CD14-positive monocyte (primary cell): ENCODE measurements at regions not wholly inside any gene's neighbourhood (a gene's known extent, or its start where the extent isn't known, plus 50 kb on each side); places are given as distances from the start of the nearest gene placed in this dataset.
"Not testable (repeated sequence)": the region's sequence is repeated elsewhere in the genome, so short reads cannot be mapped to it uniquely, and the experiment has no call there.

Experiments
- DNase-seq, 3 donors: peaks; one replicate each; pipeline ENCODE4 v3.0.0-alpha.2; 2011 to 2022
- H2AFZ ChIP-seq: 2 replicates; pipeline ENCODE4 v1.6.0; 2012; ENCODE audit warnings: mild to moderate bottlenecking, low read depth, low read length, inconsistent platforms; ENCODE audit not compliant: insufficient read depth, poor library complexity, severe bottlenecking
- H3K27ac ChIP-seq, 2 donors: 1 replicate in 1 of 2; 2 replicates in 1 of 2; pipeline ENCODE4 v1.5.1; 2012 to 2013; ENCODE audit warnings: low read length in 2 of 2, control low read depth in 1 of 2, inconsistent platforms in 1 of 2, low read depth in 1 of 2, mild to moderate bottlenecking in 1 of 2
- H3K27me3 ChIP-seq, 2 donors: one replicate each; pipeline versions ENCODE4 v1.6.0 to v1.6.1; 2011 to 2013; ENCODE audit warnings: low read length in 2 of 2; ENCODE audit not compliant: control insufficient read depth in 2 of 2, insufficient read depth in 2 of 2
- H3K36me3 ChIP-seq, 2 donors: replicated peaks in 1 of 2; 1 replicate in 1 of 2; 2 replicates in 1 of 2; pipeline versions ENCODE4 v1.5.1 to v1.6.1; 2012 to 2013; ENCODE audit warnings: low read length in 2 of 2, control low read depth in 1 of 2, inconsistent platforms in 1 of 2, mild to moderate bottlenecking in 1 of 2; ENCODE audit not compliant: insufficient read depth in 2 of 2, control insufficient read depth in 1 of 2
- H3K4me1 ChIP-seq, 2 donors: 1 replicate in 1 of 2; 2 replicates in 1 of 2; pipeline versions ENCODE4 v1.5.1 to v1.6.1; 2012 to 2013; ENCODE audit warnings: low read length in 2 of 2, control low read depth in 1 of 2, inconsistent platforms in 1 of 2, mild to moderate bottlenecking in 1 of 2, moderate library complexity in 1 of 2; ENCODE audit not compliant: insufficient read depth in 2 of 2, control insufficient read depth in 1 of 2
- H3K4me2 ChIP-seq: replicated peaks from 2 replicates; pipeline ENCODE3; 2012; ENCODE audit warnings: low read length, moderate library complexity, mild to moderate bottlenecking; ENCODE audit not compliant: poor library complexity, severe bottlenecking; ENCODE audit errors: extremely low read depth
- H3K4me3 ChIP-seq, 3 experiments: fragments of 200-600 bp in 1 of 3; sonication (generic) in 1 of 3; replicated peaks in 1 of 3; 1 replicate in 2 of 3; 2 replicates in 1 of 3; pipeline ENCODE4 v1.5.1; 2011 to 2013; ENCODE audit warnings: low read length in 3 of 3, mild to moderate bottlenecking in 3 of 3, control low read depth in 2 of 3, low read depth in 2 of 3, inconsistent platforms in 1 of 3, moderate library complexity in 1 of 3
- H3K79me2 ChIP-seq: 2 replicates; pipeline ENCODE4 v1.6.0; 2012; ENCODE audit warnings: mild to moderate bottlenecking, control low read depth, inconsistent platforms, low read length, moderate library complexity; ENCODE audit not compliant: insufficient read depth
- H3K9ac ChIP-seq: 2 replicates; pipeline ENCODE4 v1.6.0; 2017; ENCODE audit warnings: low read length, mild to moderate bottlenecking; ENCODE audit not compliant: insufficient read depth, poor library complexity, severe bottlenecking
- H3K9me3 ChIP-seq, 2 donors: replicated peaks in 1 of 2; 1 replicate in 1 of 2; 2 replicates in 1 of 2; pipeline versions ENCODE4 v1.5.1 to v1.6.1; 2012 to 2013; ENCODE audit warnings: low read length in 2 of 2, control low read depth in 1 of 2; ENCODE audit not compliant: control insufficient read depth in 1 of 2, insufficient read depth in 1 of 2
- H4K20me1 ChIP-seq: 2 replicates; pipeline ENCODE4 v1.6.0; 2012; ENCODE audit warnings: mild to moderate bottlenecking, low read length, control low read depth, moderate library complexity; ENCODE audit not compliant: insufficient read depth
- H3K27ac Mint-ChIP-seq, 7 donors: one replicate each; pipeline ENCODE4 v1.8.0; 2020; ENCODE audit warnings: mild to moderate bottlenecking in 7 of 7, mixed read lengths in 7 of 7, moderate library complexity in 6 of 7, inconsistent platforms in 2 of 7
- H3K27me3 Mint-ChIP-seq, 3 donors: one replicate each; pipeline ENCODE4 v1.8.0; 2021 to 2022; ENCODE audit warnings: low read depth in 3 of 3, mild to moderate bottlenecking in 3 of 3, mixed read lengths in 3 of 3, moderate library complexity in 3 of 3, inconsistent platforms in 1 of 3
- H3K36me3 Mint-ChIP-seq, 2 donors: one replicate each; pipeline ENCODE4 v1.8.0; 2020; ENCODE audit warnings: mixed read lengths in 2 of 2, inconsistent platforms in 1 of 2, mild to moderate bottlenecking in 1 of 2
- H3K4me1 Mint-ChIP-seq: one replicate; pipeline ENCODE4 v1.8.0; 2020; ENCODE audit warnings: mild to moderate bottlenecking, mixed read lengths
- H3K4me3 Mint-ChIP-seq, 2 donors: one replicate each; pipeline ENCODE4 v1.8.0; 2020; ENCODE audit warnings: mild to moderate bottlenecking in 2 of 2, mixed read lengths in 2 of 2, moderate library complexity in 1 of 2
- H3K9me3 Mint-ChIP-seq, 7 donors: one replicate each; pipeline ENCODE4 v1.8.0; 2020 to 2022; ENCODE audit warnings: mixed read lengths in 7 of 7, mild to moderate bottlenecking in 6 of 7, moderate library complexity in 6 of 7, inconsistent platforms in 2 of 7
- WGBS: methylation state at CpG from one replicate; pipeline ENCODE4 v1.1.5; 2013; ENCODE audit warnings: missing lambda C conversion rate; ENCODE audit not compliant: insufficient coverage; 5-methylcytosine and 5-hydroxymethylcytosine counted together
- intact Hi-C, 2 donors: fragments of 100-400 bp; cut with micrococcal nuclease; formaldehyde crosslinking; loops; one replicate each; pipeline versions ENCODE4 v1.15.0 to v1.15.1; 2023

DNA sequence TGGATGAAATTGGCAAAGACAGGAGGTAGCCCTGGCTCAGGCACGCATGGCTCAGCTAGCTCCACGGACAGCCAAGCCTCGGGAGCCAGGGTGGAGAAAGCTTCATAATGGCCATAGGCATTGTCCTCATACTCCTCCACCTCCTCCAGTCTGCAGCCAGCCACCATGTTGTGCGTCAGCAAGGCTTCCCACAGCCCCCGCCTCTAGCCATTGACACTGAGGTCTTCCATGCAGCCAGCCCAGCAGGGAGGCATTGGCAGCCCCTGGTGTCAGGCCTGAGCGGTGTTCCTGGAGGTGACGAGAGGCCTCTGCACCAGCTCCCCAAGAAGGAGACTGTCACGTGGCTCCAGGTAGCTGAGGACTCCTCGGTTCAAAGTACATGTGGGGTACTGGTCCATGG, 117.0 kb upstream of the ZSCAN2 start:
- H3K9me3 Mint-ChIP-seq, H3K4me1 Mint-ChIP-seq, H3K79me2 ChIP-seq, H3K36me3 ChIP-seq, H3K4me3 Mint-ChIP-seq, DNase-seq, H3K36me3 Mint-ChIP-seq, H3K27ac ChIP-seq, H3K27ac Mint-ChIP-seq, H3K27me3 ChIP-seq, H3K27me3 Mint-ChIP-seq, H3K4me2 ChIP-seq, H3K9ac ChIP-seq, intact Hi-C loops, H4K20me1 ChIP-seq, H3K4me1 ChIP-seq, H2AFZ ChIP-seq, H3K9me3 ChIP-seq, H3K4me3 ChIP-seq: not testable (repeated sequence)
- WGBS, result 100% methylated on average over 2 of the region's 9 CpGs

DNA sequence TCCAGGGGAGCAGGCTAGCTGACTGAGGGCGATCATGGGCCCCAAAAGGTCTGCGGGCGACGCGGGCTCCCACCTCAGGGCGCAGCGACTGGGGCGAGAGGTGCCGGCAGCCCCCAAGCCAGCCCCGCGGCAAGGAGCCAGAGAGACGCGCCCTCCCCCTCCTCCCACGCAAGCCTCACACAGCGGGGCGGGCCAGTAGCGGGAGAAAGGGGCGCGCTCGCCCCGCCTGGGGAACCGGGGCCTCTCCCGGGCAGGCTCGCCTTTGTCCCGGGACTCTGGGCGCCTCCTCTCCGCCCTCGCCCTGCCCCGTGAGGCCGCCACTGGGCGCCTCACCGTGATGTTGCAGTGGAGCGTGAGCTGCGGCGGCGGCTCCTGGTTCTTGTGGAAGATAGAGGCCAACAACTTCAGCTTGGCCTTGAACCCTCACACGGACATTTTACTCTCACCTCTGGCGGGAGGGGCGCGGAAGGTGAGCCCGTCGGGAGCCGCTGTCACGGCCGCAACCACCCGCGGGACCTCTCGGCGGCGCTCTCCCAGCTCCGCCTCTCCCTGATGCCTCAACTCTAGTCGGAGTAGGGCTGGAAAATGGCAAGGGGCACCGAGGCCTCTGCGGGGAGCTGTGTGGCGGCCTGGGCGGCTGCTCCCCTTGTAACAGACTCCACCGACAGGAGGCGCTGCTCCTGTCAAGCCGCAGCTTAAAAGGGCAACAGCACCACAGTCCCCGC, 100.5 kb upstream of the ZSCAN2 start:
- no CpG with 5 or more reads among the region's 60 CpGs for WGBS
- H3K27me3 ChIP-seq, H3K79me2 ChIP-seq, H3K4me2 ChIP-seq, H3K36me3 ChIP-seq, H3K9me3 Mint-ChIP-seq, H4K20me1 ChIP-seq, H3K4me1 Mint-ChIP-seq, H3K4me1 ChIP-seq, H3K9me3 ChIP-seq, H3K27ac ChIP-seq, H3K27me3 Mint-ChIP-seq, intact Hi-C loops, H3K4me3 Mint-ChIP-seq, H3K27ac Mint-ChIP-seq, H3K4me3 ChIP-seq, H3K36me3 Mint-ChIP-seq, H3K9ac ChIP-seq, H2AFZ ChIP-seq, DNase-seq: not testable (repeated sequence)

DNA sequence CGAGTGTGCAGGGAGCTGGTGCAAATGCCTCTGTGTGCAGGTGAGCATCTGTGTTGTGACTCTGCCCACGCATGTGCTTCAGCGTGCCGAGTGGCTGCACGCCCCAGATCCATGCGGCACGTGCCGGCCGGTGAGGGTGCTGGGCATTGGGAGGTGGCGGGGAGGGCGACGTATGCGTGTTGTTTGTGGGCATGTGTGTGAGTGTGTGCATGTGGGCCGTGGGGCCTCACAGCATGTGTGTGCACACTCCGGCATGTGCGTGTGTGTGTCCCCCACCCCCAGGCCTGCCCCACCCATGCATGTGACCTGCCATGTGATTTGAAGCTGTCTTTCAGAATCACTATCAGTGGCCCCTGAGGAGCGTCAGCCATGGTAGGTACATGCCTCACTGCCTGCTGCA, 97.7 kb upstream of the ZSCAN2 start:
- H3K27me3 Mint-ChIP-seq, H3K4me1 Mint-ChIP-seq, H3K9me3 Mint-ChIP-seq, H3K4me3 Mint-ChIP-seq, intact Hi-C loops, H3K79me2 ChIP-seq, H3K4me3 ChIP-seq, H4K20me1 ChIP-seq, H3K36me3 Mint-ChIP-seq, H3K27ac Mint-ChIP-seq, H3K36me3 ChIP-seq, H3K9me3 ChIP-seq, H2AFZ ChIP-seq, DNase-seq, H3K4me1 ChIP-seq, H3K27ac ChIP-seq, H3K9ac ChIP-seq, H3K27me3 ChIP-seq, H3K4me2 ChIP-seq: not testable (repeated sequence)
- WGBS, result no CpG with 5 or more reads among the region's 17 CpGs

- H3K79me2 ChIP-seq, H3K36me3 Mint-ChIP-seq, DNase-seq, H2AFZ ChIP-seq, intact Hi-C loops, H3K9me3 ChIP-seq, H3K27ac ChIP-seq, H4K20me1 ChIP-seq, H3K4me3 ChIP-seq, H3K4me3 Mint-ChIP-seq, H3K27me3 ChIP-seq, H3K4me1 Mint-ChIP-seq, H3K27ac Mint-ChIP-seq, H3K4me2 ChIP-seq, H3K9me3 Mint-ChIP-seq, H3K36me3 ChIP-seq, H3K9ac ChIP-seq, H3K4me1 ChIP-seq, H3K27me3 Mint-ChIP-seq: not testable (repeated sequence)
- WGBS, result no CpG with 5 or more reads among the region's 4 CpGs
Measured at GRCh38 chr15:84505552-84505951, 95.3 kb upstream of the ZSCAN2 start.
